ENCODE measurements at regions not wholly inside any gene's neighbourhood (a gene's known extent, or its start where the extent isn't known, plus 50 kb on each side); places are given as distances from the start of the nearest gene placed in this dataset.

- TF ChIP-seq CTCF (IDR thresholded peaks at IDR 0.05): no peak
- no peak for TF ChIP-seq MXI1 (IDR thresholded peaks at IDR 0.05; ENCODE audit: low read depth, low read length)
These were observed 117.2 kb downstream of the CAAP1 start (continued) for GRCh38 chr9:26775391-26775790.

- 61% methylated on average over 4 of the region's 4 CpGs for WGBS (ENCODE audit: low lambda C conversion rate)
- no peak overlapping the region for H2AFZ ChIP-seq (ENCODE audit: low read depth)
- no peaks in the 10 kb centered on the region for H3F3A ChIP-seq (replicated peaks; ENCODE audit: insufficient read depth)
- no peaks in the 10 kb centered on the region for H3K9me3 ChIP-seq
- no peak for TF ChIP-seq SIN3A (IDR thresholded peaks at IDR 0.05; ENCODE audit: borderline replicate concordance, low read depth, low read length)
- TF ChIP-seq EZH2phosphoT487 (IDR thresholded peaks at IDR 0.05; ENCODE audit: borderline replicate concordance, low read depth): no peak
- TF ChIP-seq NRF1 (IDR thresholded peaks at IDR 0.05; ENCODE audit: low read depth, low read length): no peak
- no peak for TF ChIP-seq MXI1 (IDR thresholded peaks at IDR 0.05; ENCODE audit: low read depth, low read length)
- TF ChIP-seq RCOR1 (IDR thresholded peaks at IDR 0.05; ENCODE audit: low read length): no peak
- no peak for TF ChIP-seq GATA2 (CRISPR knock-in tag; IDR thresholded peaks at IDR 0.05)
- TF ChIP-seq USF1 (IDR thresholded peaks at IDR 0.05; ENCODE audit: borderline replicate concordance, low read depth): no peak
- TF ChIP-seq GABPA (IDR thresholded peaks at IDR 0.05; ENCODE audit: low read depth): no peak
- TF ChIP-seq POLR2AphosphoS5 (IDR thresholded peaks at IDR 0.05; ENCODE audit: low read depth, low read length): no peak
- no peak for TF ChIP-seq CHD2 (IDR thresholded peaks at IDR 0.05; ENCODE audit: low read length, partially characterized antibody)
- no peak for TF ChIP-seq REST (IDR thresholded peaks at IDR 0.05; ENCODE audit: low read depth, low read length)
- no peak for TF ChIP-seq RFX5 (IDR thresholded peaks at IDR 0.05; ENCODE audit: low read length)
- no peak for TF ChIP-seq EP300 (IDR thresholded peaks at IDR 0.05; ENCODE audit: borderline replicate concordance in 1 of 2, low read depth in 1 of 2, low read length in 1 of 2)
- H4K20me1 ChIP-seq (ENCODE audit: insufficient read depth): no peaks in the 10 kb centered on the region
- H3K27me3 ChIP-seq (ENCODE audit: insufficient read depth): no peaks in the 10 kb centered on the region
- H3K36me3 ChIP-seq (replicated peaks in 1 of 2; ENCODE audit: control insufficient read depth in 1 of 2, insufficient read depth in 2 of 2, low read length in 1 of 2): no peaks in the 10 kb centered on the region
- no peak overlapping the region for H3K27ac ChIP-seq (ENCODE audit: low read depth in 2 of 2, low read length in 1 of 2)
- H3K4me2 ChIP-seq: no peak overlapping the region
- H3K9me2 ChIP-seq: no peaks in the 10 kb centered on the region
- no peak overlapping the region for H3K4me3 ChIP-seq (ENCODE audit: low read depth in 2 of 2, low read length in 1 of 2)
- ChIA-PET CTCF (no interaction called here), POLR2A (no interaction called here)
- no peaks in the 10 kb centered on the region for H3K4me1 ChIP-seq (ENCODE audit: control insufficient read depth in 1 of 2, insufficient read depth in 2 of 2, low read depth in 1 of 2, low read length in 1 of 2)
- no peak for DNase-seq
- H3K79me2 ChIP-seq (ENCODE audit: insufficient read depth): no peaks in the 10 kb centered on the region
- H3K9ac ChIP-seq: no peak overlapping the region
These were observed 119.5 kb downstream of the CAAP1 start for GRCh38 chr9:26773056-26773455.

Data from SK-N-SH (cell line).